ENCODE measurements at regions not wholly inside any gene's neighbourhood (a gene's known extent, or its start where the extent isn't known, plus 50 kb on each side); places are given as distances from the start of the nearest gene placed in this dataset.
A peak's percentile ranks its signal among the peaks of the same experiment; 100 is the strongest.
"Not testable (repeated sequence)": the region's sequence is repeated elsewhere in the genome, so short reads cannot be mapped to it uniquely, and the experiment has no call there.

GRCh38 chr1:187638733-187639434 lies 810.1 kb downstream of the PLA2G4A start:
- no peak for DNase-seq

GRCh38 chr1:187641015-187641414 lies 812.3 kb downstream of the PLA2G4A start:
- DNase-seq, result no peak

- no peak for DNase-seq
Measured at GRCh38 chr1:187641463-187641862, 812.7 kb downstream of the PLA2G4A start.

GRCh38 chr1:187641907-187642306 lies 813.2 kb downstream of the PLA2G4A start:
- no peak for DNase-seq

- DNase-seq, result no peak
Measured at GRCh38 chr1:187645651-187646050, 816.9 kb downstream of the PLA2G4A start.

GRCh38 chr1:187646536-187647107 lies 817.9 kb downstream of the PLA2G4A start:
- DNase-seq, result no peak

- DNase-seq, result no peak
Measured at GRCh38 chr1:187648091-187648490, 819.3 kb downstream of the PLA2G4A start.

GRCh38 chr1:187654635-187655034 lies 825.9 kb downstream of the PLA2G4A start:
- no peak for DNase-seq

- peak; percentile 5 for DNase-seq
Measured at GRCh38 chr1:187655104-187655503, 826.4 kb downstream of the PLA2G4A start.

- DNase-seq, result no peak
Measured at GRCh38 chr1:187665483-187665882, 836.7 kb downstream of the PLA2G4A start.

- peak; percentile 81 for DNase-seq
Measured at GRCh38 chr1:187680823-187681222, 852.1 kb downstream of the PLA2G4A start.

- DNase-seq, result no peak
Measured at GRCh38 chr1:187682112-187682511, 853.4 kb downstream of the PLA2G4A start.

GRCh38 chr1:187685333-187685732 lies 856.6 kb downstream of the PLA2G4A start:
- DNase-seq, result peak; percentile 61

- peak; percentile 80 for DNase-seq
Measured at GRCh38 chr1:187689129-187689528, 860.4 kb downstream of the PLA2G4A start.

GRCh38 chr1:187691439-187691838 lies 862.7 kb downstream of the PLA2G4A start:
- peak; percentile 97 for DNase-seq

- no peak for DNase-seq
Measured at GRCh38 chr1:187692799-187693198, 864.0 kb downstream of the PLA2G4A start.

GRCh38 chr1:187696073-187696472 lies 867.3 kb downstream of the PLA2G4A start:
- DNase-seq, result peak; percentile 42

GRCh38 chr1:187703138-187704130 lies 874.7 kb downstream of the PLA2G4A start:
- DNase-seq, result not testable (repeated sequence)

- no peak for DNase-seq
Measured at GRCh38 chr1:187714470-187714869, 885.7 kb downstream of the PLA2G4A start.

GRCh38 chr1:187715483-187715882 lies 886.7 kb downstream of the PLA2G4A start:
- DNase-seq, result no peak

- no peak for DNase-seq
Measured at GRCh38 chr1:187716160-187716559, 887.4 kb downstream of the PLA2G4A start.

GRCh38 chr1:187718527-187718926 lies 889.8 kb downstream of the PLA2G4A start:
- no peak for DNase-seq

GRCh38 chr1:187721216-187721615 lies 892.5 kb downstream of the PLA2G4A start:
- no peak for DNase-seq
